ENCODE measurements at regions not wholly inside any gene's neighbourhood (a gene's known extent, or its start where the extent isn't known, plus 50 kb on each side); places are given as distances from the start of the nearest gene placed in this dataset.
A peak's percentile ranks its signal among the peaks of the same experiment; 100 is the strongest.

GRCh38 chr3:190238871-190239270, 83.4 kb downstream of the CLDN1 start:
- Histone ChIP-seq H4K20me1 (ENCODE audit: insufficient read depth) (no peaks in the 10 kb centered on the region), H3K79me2 (ENCODE audit: insufficient read depth, low read depth) (no peaks in the 10 kb centered on the region), H3K4me3 (IDR thresholded peaks at IDR 0.05; ENCODE audit: insufficient read depth, low read depth, low read length) (no peak overlapping the region), H3K4me1 (ENCODE audit: low read depth, poor library complexity, severe bottlenecking) (peaks cover 10% of the 10 kb centered on the region), H3K27me3 (ENCODE audit: insufficient read depth, low read depth) (no peaks in the 10 kb centered on the region), H2AFZ (ENCODE audit: low read depth) (no peak overlapping the region), H3K36me3 (ENCODE audit: insufficient read depth) (no peaks in the 10 kb centered on the region), H3K27ac (peak overlapping the region; percentile 56), H3K9ac (peak overlapping the region; percentile 30; the same call in 1 of the 2 replicates), H3K4me2 (no peak overlapping the region)
- TF ChIP-seq CTCF (conservative IDR thresholded peaks at IDR 0.05; ENCODE audit: low read depth, low read length): no peak

- H3K79me2 ChIP-seq (ENCODE audit: insufficient read depth, low read depth): no peaks in the 10 kb centered on the region
- no peak overlapping the region for H3K4me3 ChIP-seq (IDR thresholded peaks at IDR 0.05; ENCODE audit: insufficient read depth, low read depth, low read length)
- H3K27me3 ChIP-seq (ENCODE audit: insufficient read depth, low read depth): no peaks in the 10 kb centered on the region
- no peak overlapping the region for H3K27ac ChIP-seq
- TF ChIP-seq CTCF (conservative IDR thresholded peaks at IDR 0.05; ENCODE audit: low read depth, low read length): no peak
- H3K9ac ChIP-seq: no peak overlapping the region
- H4K20me1 ChIP-seq (ENCODE audit: insufficient read depth): no peaks in the 10 kb centered on the region
- no peak overlapping the region for H2AFZ ChIP-seq (ENCODE audit: low read depth)
- H3K36me3 ChIP-seq (ENCODE audit: insufficient read depth): no peaks in the 10 kb centered on the region
- peaks cover 13% of the 10 kb centered on the region for H3K4me1 ChIP-seq (ENCODE audit: low read depth, poor library complexity, severe bottlenecking)
- no peak overlapping the region for H3K4me2 ChIP-seq
Observed at GRCh38 chr3:190234621-190235020, 87.6 kb downstream of the CLDN1 start.

- Histone ChIP-seq H3K27me3 (ENCODE audit: insufficient read depth, low read depth) (no peaks in the 10 kb centered on the region), H3K4me3 (IDR thresholded peaks at IDR 0.05; ENCODE audit: insufficient read depth, low read depth, low read length) (no peak overlapping the region), H3K36me3 (ENCODE audit: insufficient read depth) (no peaks in the 10 kb centered on the region), H2AFZ (ENCODE audit: low read depth) (no peak overlapping the region), H4K20me1 (ENCODE audit: insufficient read depth) (no peaks in the 10 kb centered on the region), H3K4me2 (no peak overlapping the region; the same call in 1 of the 2 replicates), H3K4me1 (ENCODE audit: low read depth, poor library complexity, severe bottlenecking) (peaks cover 8% of the 10 kb centered on the region), H3K27ac (no peak overlapping the region), H3K9ac (no peak overlapping the region), H3K79me2 (ENCODE audit: insufficient read depth, low read depth) (no peaks in the 10 kb centered on the region)
- no peak for TF ChIP-seq CTCF (conservative IDR thresholded peaks at IDR 0.05; ENCODE audit: low read depth, low read length)
Observed at GRCh38 chr3:190229632-190230424, 92.4 kb downstream of the CLDN1 start.

GRCh38 chr3:190227064-190227463, 95.2 kb downstream of the CLDN1 start:
- no peak overlapping the region for H3K27ac ChIP-seq
- no peak overlapping the region for H2AFZ ChIP-seq (ENCODE audit: low read depth)
- no peaks in the 10 kb centered on the region for H3K79me2 ChIP-seq (ENCODE audit: insufficient read depth, low read depth)
- H3K36me3 ChIP-seq (ENCODE audit: insufficient read depth): no peaks in the 10 kb centered on the region
- H3K4me1 ChIP-seq (ENCODE audit: low read depth, poor library complexity, severe bottlenecking): peaks cover 8% of the 10 kb centered on the region
- no peak overlapping the region for H3K4me2 ChIP-seq
- no peak overlapping the region for H3K4me3 ChIP-seq (IDR thresholded peaks at IDR 0.05; ENCODE audit: insufficient read depth, low read depth, low read length)
- no peak overlapping the region for H3K9ac ChIP-seq
- H4K20me1 ChIP-seq (ENCODE audit: insufficient read depth): no peaks in the 10 kb centered on the region
- no peak for TF ChIP-seq CTCF (conservative IDR thresholded peaks at IDR 0.05; ENCODE audit: low read depth, low read length)
- no peaks in the 10 kb centered on the region for H3K27me3 ChIP-seq (ENCODE audit: insufficient read depth, low read depth)
